ENCODE measurements at regions not wholly inside any gene's neighbourhood (a gene's known extent, or its start where the extent isn't known, plus 50 kb on each side); places are given as distances from the start of the nearest gene placed in this dataset.
"Not testable (repeated sequence)": the region's sequence is repeated elsewhere in the genome, so short reads cannot be mapped to it uniquely, and the experiment has no call there.

- DNase-seq (ENCODE audit: extremely low spot score): peak; percentile 17
- intact Hi-C loops (cut with DNase I); H3K4me3 ChIP-seq; H3K27ac ChIP-seq (replicated peaks in 1 of 4); H3K27me3 ChIP-seq; H3K4me1 ChIP-seq; H3K36me3 ChIP-seq; H3K9me3 ChIP-seq: not testable (repeated sequence)
- 62% methylated on average over 10 of the region's 10 CpGs for WGBS
Observed at GRCh38 chr17:20689170-20689749, 109.7 kb downstream of the CDRT15L2 start.

- DNase-seq (ENCODE audit: extremely low spot score); H3K4me1 ChIP-seq; H3K27me3 ChIP-seq; H3K27ac ChIP-seq (replicated peaks in 1 of 4); intact Hi-C loops (cut with DNase I); H3K36me3 ChIP-seq; H3K4me3 ChIP-seq; H3K9me3 ChIP-seq: not testable (repeated sequence)
- 65% methylated on average over 1 of the region's 1 CpG for WGBS
Observed at GRCh38 chr17:20692706-20693105, 113.2 kb downstream of the CDRT15L2 start.

- H3K27me3 ChIP-seq; intact Hi-C loops (cut with DNase I); H3K4me3 ChIP-seq; H3K36me3 ChIP-seq; H3K27ac ChIP-seq (replicated peaks in 1 of 4); H3K4me1 ChIP-seq; H3K9me3 ChIP-seq: not testable (repeated sequence)
- WGBS: 61% methylated on average over 1 of the region's 1 CpG
- DNase-seq (ENCODE audit: extremely low spot score): peak; percentile 31
Observed at GRCh38 chr17:20695871-20696270, 116.3 kb downstream of the CDRT15L2 start.

GRCh38 chr17:20698463-20699206 lies 119.1 kb downstream of the CDRT15L2 start:
- H3K4me1 ChIP-seq; H3K9me3 ChIP-seq; DNase-seq (ENCODE audit: extremely low spot score); intact Hi-C loops (cut with DNase I); H3K4me3 ChIP-seq; H3K27me3 ChIP-seq; H3K36me3 ChIP-seq; H3K27ac ChIP-seq (replicated peaks in 1 of 4): not testable (repeated sequence)
- WGBS: 86% methylated on average over 7 of the region's 8 CpGs

- H3K27me3 ChIP-seq; H3K9me3 ChIP-seq; H3K4me3 ChIP-seq; H3K36me3 ChIP-seq; DNase-seq (ENCODE audit: extremely low spot score); intact Hi-C loops (cut with DNase I); H3K4me1 ChIP-seq; H3K27ac ChIP-seq (replicated peaks in 1 of 4): not testable (repeated sequence)
- 71% methylated on average over 4 of the region's 5 CpGs for WGBS
Observed at GRCh38 chr17:20700528-20700927, 121.0 kb downstream of the CDRT15L2 start.

- DNase-seq (ENCODE audit: extremely low spot score); H3K27me3 ChIP-seq; H3K27ac ChIP-seq (replicated peaks in 1 of 4); H3K9me3 ChIP-seq; H3K4me3 ChIP-seq; H3K4me1 ChIP-seq; H3K36me3 ChIP-seq; intact Hi-C loops (cut with DNase I): not testable (repeated sequence)
- 89% methylated on average over 5 of the region's 5 CpGs for WGBS
Observed at GRCh38 chr17:20701366-20701765, 121.8 kb downstream of the CDRT15L2 start.

GRCh38 chr17:20702692-20703091 lies 123.2 kb downstream of the CDRT15L2 start:
- intact Hi-C loops (cut with DNase I): no loop called here
- H3K4me3 ChIP-seq: no peak overlapping the region
- H3K27me3 ChIP-seq: peaks cover 0 to 4% (median 0%) of the 10 kb centered on the region in 4 donors
- no peaks in the 10 kb centered on the region for H3K4me1 ChIP-seq
- H3K36me3 ChIP-seq: no peaks in the 10 kb centered on the region
- H3K27ac ChIP-seq (replicated peaks in 1 of 4): no peak overlapping the region
- WGBS: 91% methylated on average over 4 of the region's 4 CpGs
- H3K9me3 ChIP-seq: no peaks in the 10 kb centered on the region
- TF ChIP-seq EP300 (IDR thresholded peaks at IDR 0.05) (no peak), POLR2AphosphoS5 (IDR thresholded peaks at IDR 0.05) (no peak), CTCF (IDR thresholded peaks at IDR 0.05) (no peak), POLR2A (IDR thresholded peaks at IDR 0.05; ENCODE audit: low read depth) (no peak)
- no peak for DNase-seq (ENCODE audit: extremely low spot score)

GRCh38 chr17:20703781-20704180 lies 124.3 kb downstream of the CDRT15L2 start:
- 75% methylated on average over 1 of the region's 1 CpG for WGBS
- Histone ChIP-seq H3K9me3 (no peaks in the 10 kb centered on the region), H3K36me3 (no peaks in the 10 kb centered on the region), H3K4me3 (no peak overlapping the region), H3K27ac (replicated peaks in 1 of 4) (no peak overlapping the region), H3K4me1 (no peaks in the 10 kb centered on the region), H3K27me3 (peaks cover 0 to 4% (median 0%) of the 10 kb centered on the region in 4 donors)
- no peak for DNase-seq (ENCODE audit: extremely low spot score)
- intact Hi-C loops (cut with DNase I): no loop called here
- no peak for TF ChIP-seq EP300 (IDR thresholded peaks at IDR 0.05)
- TF ChIP-seq CTCF (IDR thresholded peaks at IDR 0.05): no peak
- no peak for TF ChIP-seq POLR2A (IDR thresholded peaks at IDR 0.05; ENCODE audit: low read depth)
- TF ChIP-seq POLR2AphosphoS5 (IDR thresholded peaks at IDR 0.05): no peak

- H3K36me3 ChIP-seq; H3K27me3 ChIP-seq; H3K27ac ChIP-seq (replicated peaks in 1 of 4); H3K4me1 ChIP-seq; H3K4me3 ChIP-seq; intact Hi-C loops (cut with DNase I); DNase-seq (ENCODE audit: extremely low spot score); H3K9me3 ChIP-seq: not testable (repeated sequence)
- 79% methylated on average over 1 of the region's 1 CpG for WGBS
Observed at GRCh38 chr17:20705186-20705585, 125.7 kb downstream of the CDRT15L2 start.

Measured in esophagus muscularis mucosa (tissue), 4 donors.